Keratinocyte (primary cell): ENCODE measurements at regions not wholly inside any gene's neighbourhood (a gene's known extent, or its start where the extent isn't known, plus 50 kb on each side); places are given as distances from the start of the nearest gene placed in this dataset.

Experiments
- CTCF ChIP-seq, 3 experiments: IDR thresholded peaks in 1 of 3; conservative IDR thresholded peaks in 1 of 3; optimal IDR thresholded peaks in 1 of 3; 2 replicates in 2 of 3; 3 replicates in 1 of 3; pipeline versions ENCODE3 to v1.5.1; 2011; ENCODE audit warnings: low read length in 3 of 3, mild to moderate bottlenecking in 3 of 3, moderate library complexity in 2 of 3, control low read depth in 1 of 3, inconsistent platforms in 1 of 3; ENCODE audit not compliant: insufficient read depth in 2 of 3; ENCODE audit errors: extremely low read depth in 1 of 3
- EZH2 ChIP-seq: IDR thresholded peaks from one replicate; pipeline ENCODE4 v1.6.1; 2012; ENCODE audit warnings: inconsistent platforms, mild to moderate bottlenecking, low read length, moderate library complexity

- TF ChIP-seq CTCF (optimal IDR thresholded peaks at IDR 0.05 in 1 of 3, IDR thresholded peaks at IDR 0.05 in 1 of 3, conservative IDR thresholded peaks at IDR 0.05 in 1 of 3; ENCODE audit: extremely low read depth in 1 of 3, insufficient read depth in 2 of 3, low read length in 3 of 3) (no peak), EZH2 (no peak)
Observed at GRCh38 chr13:79183231-79183630, 222.8 kb downstream of the RBM26 start.
